ENCODE measurements at regions not wholly inside any gene's neighbourhood (a gene's known extent, or its start where the extent isn't known, plus 50 kb on each side); places are given as distances from the start of the nearest gene placed in this dataset.

GRCh38 chr4:159430896-159431295 lies 328.0 kb downstream of the RAPGEF2 start:
- H3K9ac ChIP-seq (ENCODE audit: low read length) = no peak overlapping the region
- no peak overlapping the region for H3K4me2 ChIP-seq (ENCODE audit: low read depth, low read length)
- H3K79me2 ChIP-seq (ENCODE audit: low read length) = no peaks in the 10 kb centered on the region
- H3F3A ChIP-seq (ENCODE audit: insufficient read depth, low read length) = no peaks in the 10 kb centered on the region
- H3K9me2 ChIP-seq (replicated peaks; ENCODE audit: insufficient read depth, low read length) = no peaks in the 10 kb centered on the region
- no peak overlapping the region for H3K4me3 ChIP-seq (ENCODE audit: low read length)
- H3K4me1 ChIP-seq (ENCODE audit: low read length) = no peaks in the 10 kb centered on the region
- H3K9me3 ChIP-seq (replicated peaks; ENCODE audit: insufficient read depth, low read length) = no peaks in the 10 kb centered on the region
- TF ChIP-seq CTCF (IDR thresholded peaks at IDR 0.05; ENCODE audit: low read length) (no peak), EZH2phosphoT487 (IDR thresholded peaks at IDR 0.05; ENCODE audit: low read length) (no peak), EZH2 (optimal IDR thresholded peaks at IDR 0.05; ENCODE audit: low read depth, low read length) (no peak)
- H3K27me3 ChIP-seq (replicated peaks; ENCODE audit: insufficient read depth, low read length) = no peaks in the 10 kb centered on the region
- no peak for DNase-seq
- no peak overlapping the region for H3K27ac ChIP-seq (ENCODE audit: low read length)
- H3K36me3 ChIP-seq (replicated peaks; ENCODE audit: insufficient read depth, low read length) = no peaks in the 10 kb centered on the region
- no peaks in the 10 kb centered on the region for H4K20me1 ChIP-seq (ENCODE audit: insufficient read depth, low read length)
- no peak overlapping the region for H2AFZ ChIP-seq (ENCODE audit: low read length)

- DNase-seq = no peak
- Histone ChIP-seq H4K20me1 (ENCODE audit: insufficient read depth, low read length) (no peaks in the 10 kb centered on the region), H3K27ac (ENCODE audit: low read length) (no peak overlapping the region), H2AFZ (ENCODE audit: low read length) (no peak overlapping the region), H3F3A (ENCODE audit: insufficient read depth, low read length) (no peaks in the 10 kb centered on the region), H3K9me2 (replicated peaks; ENCODE audit: insufficient read depth, low read length) (no peaks in the 10 kb centered on the region), H3K4me1 (ENCODE audit: low read length) (no peaks in the 10 kb centered on the region), H3K9ac (ENCODE audit: low read length) (no peak overlapping the region), H3K27me3 (replicated peaks; ENCODE audit: insufficient read depth, low read length) (no peaks in the 10 kb centered on the region), H3K4me2 (ENCODE audit: low read depth, low read length) (no peak overlapping the region), H3K4me3 (ENCODE audit: low read length) (no peak overlapping the region), H3K36me3 (replicated peaks; ENCODE audit: insufficient read depth, low read length) (no peaks in the 10 kb centered on the region), H3K79me2 (ENCODE audit: low read length) (no peaks in the 10 kb centered on the region), H3K9me3 (replicated peaks; ENCODE audit: insufficient read depth, low read length) (no peaks in the 10 kb centered on the region)
- TF ChIP-seq EZH2 (optimal IDR thresholded peaks at IDR 0.05; ENCODE audit: low read depth, low read length) = no peak
- TF ChIP-seq CTCF (IDR thresholded peaks at IDR 0.05; ENCODE audit: low read length) = no peak
- TF ChIP-seq EZH2phosphoT487 (IDR thresholded peaks at IDR 0.05; ENCODE audit: low read length) = no peak
These were observed 329.6 kb downstream of the RAPGEF2 start for GRCh38 chr4:159432436-159432835.

- TF ChIP-seq EZH2phosphoT487 (IDR thresholded peaks at IDR 0.05; ENCODE audit: low read length) = no peak
- TF ChIP-seq CTCF (IDR thresholded peaks at IDR 0.05; ENCODE audit: low read length) = no peak
- TF ChIP-seq EZH2 (optimal IDR thresholded peaks at IDR 0.05; ENCODE audit: low read depth, low read length) = no peak
- DNase-seq = no peak
- Histone ChIP-seq H3K9me2 (replicated peaks; ENCODE audit: insufficient read depth, low read length) (no peaks in the 10 kb centered on the region), H3K79me2 (ENCODE audit: low read length) (no peaks in the 10 kb centered on the region), H3K4me3 (ENCODE audit: low read length) (no peak overlapping the region), H3K9me3 (replicated peaks; ENCODE audit: insufficient read depth, low read length) (no peaks in the 10 kb centered on the region), H3K36me3 (replicated peaks; ENCODE audit: insufficient read depth, low read length) (no peaks in the 10 kb centered on the region), H3K27ac (ENCODE audit: low read length) (no peak overlapping the region), H3K4me1 (ENCODE audit: low read length) (no peaks in the 10 kb centered on the region), H3K4me2 (ENCODE audit: low read depth, low read length) (no peak overlapping the region), H3K9ac (ENCODE audit: low read length) (no peak overlapping the region), H3F3A (ENCODE audit: insufficient read depth, low read length) (no peaks in the 10 kb centered on the region), H2AFZ (ENCODE audit: low read length) (no peak overlapping the region), H3K27me3 (replicated peaks; ENCODE audit: insufficient read depth, low read length) (no peaks in the 10 kb centered on the region), H4K20me1 (ENCODE audit: insufficient read depth, low read length) (no peaks in the 10 kb centered on the region)
These were observed 330.5 kb downstream of the RAPGEF2 start for GRCh38 chr4:159433337-159433736.

Data from MM.1S (cell line).